HG02885 (cell line): ENCODE measurements at regions not wholly inside any gene's neighbourhood (a gene's known extent, or its start where the extent isn't known, plus 50 kb on each side); places are given as distances from the start of the nearest gene placed in this dataset.

Experiments
- ATAC-seq: cut with Tn5 transposase; IDR thresholded peaks from one replicate; pipeline ENCODE4 v1.9.1; 2021; ENCODE audit warnings: mild to moderate bottlenecking; ENCODE audit not compliant: unreplicated experiment, poor library complexity

GRCh38 chr7:156236936-156237599 lies 403.5 kb upstream of the RNF32 start:
- ATAC-seq, result no peak

DNA sequence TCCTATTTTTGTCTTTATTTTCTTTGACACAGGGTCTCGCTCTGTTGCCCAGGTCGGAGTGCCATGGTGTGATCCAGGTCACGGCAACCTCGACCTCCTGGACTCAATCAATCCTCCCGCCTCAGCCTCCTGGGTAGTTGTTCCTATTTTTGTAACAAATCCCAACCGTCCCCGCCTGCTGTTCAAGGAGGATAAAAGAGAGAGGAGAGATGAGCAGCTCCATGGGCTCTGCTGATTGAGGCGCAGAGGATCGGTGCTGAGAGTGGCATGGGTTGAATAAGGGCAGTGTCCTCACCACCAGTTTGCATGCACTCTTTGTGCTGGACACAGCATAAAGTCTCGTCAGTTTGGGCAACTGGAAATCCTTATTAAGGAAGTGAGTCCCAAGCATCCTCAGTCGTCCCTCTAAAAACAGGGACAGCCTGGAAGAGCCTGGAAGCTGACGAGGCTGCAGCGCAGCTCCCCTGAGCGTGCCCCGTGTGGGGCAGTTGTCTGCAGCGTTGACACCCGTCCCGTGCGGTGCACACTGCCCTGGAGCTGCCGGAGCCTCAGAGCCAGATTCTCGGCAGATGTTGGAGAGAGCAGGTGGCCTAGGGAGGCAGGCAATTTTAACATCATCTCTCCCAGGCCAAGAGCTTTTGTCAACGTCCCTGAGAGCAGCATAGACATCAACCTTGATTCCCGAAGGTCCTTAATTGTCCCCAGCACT lies 404.2 kb upstream of the RNF32 start:
- no peak for ATAC-seq

- ATAC-seq, result no peak
Measured at GRCh38 chr7:156234666-156235494, 405.7 kb upstream of the RNF32 start.

GRCh38 chr7:156234192-156234591 lies 406.4 kb upstream of the RNF32 start:
- no peak for ATAC-seq

DNA sequence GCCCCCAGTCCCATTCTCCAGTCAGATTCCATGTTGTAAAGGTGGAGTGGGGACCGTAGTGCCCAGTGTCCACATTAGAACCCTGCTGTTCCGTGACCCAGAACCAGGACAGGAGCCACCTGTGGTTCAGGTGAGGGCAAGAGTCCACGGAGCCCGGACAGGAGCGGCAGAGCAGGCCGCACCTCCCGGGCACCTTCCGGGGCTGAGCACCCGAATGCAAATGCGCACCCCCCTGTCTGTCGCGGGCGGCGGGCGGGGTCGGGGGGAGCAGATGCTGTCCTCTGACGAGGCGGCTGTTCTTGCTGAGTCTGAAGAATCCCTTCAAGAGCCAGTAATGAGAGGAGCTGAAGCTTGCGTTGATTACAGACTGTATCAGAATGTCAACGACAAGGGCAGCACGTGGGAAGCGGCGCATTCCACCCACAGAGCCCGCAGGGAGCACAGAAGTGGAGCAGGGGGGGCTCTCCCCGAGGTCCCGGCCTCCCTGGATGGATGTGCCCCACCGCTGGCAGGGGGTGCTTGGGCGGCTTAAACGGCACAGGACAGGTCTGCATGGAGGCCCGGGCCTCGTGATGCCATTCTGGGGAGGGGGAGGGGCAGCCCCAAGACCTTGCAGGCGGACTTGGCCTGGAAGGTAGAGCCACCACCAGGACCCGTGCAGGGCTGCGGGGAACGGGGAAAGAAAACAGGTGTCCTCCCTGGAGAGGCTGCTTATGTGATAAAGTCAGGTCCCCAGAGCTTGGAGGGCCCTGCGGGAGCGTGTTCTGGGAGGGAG lies 407.5 kb upstream of the RNF32 start:
- no peak for ATAC-seq

GRCh38 chr7:156230576-156230975 lies 410.0 kb upstream of the RNF32 start:
- ATAC-seq, result no peak

DNA sequence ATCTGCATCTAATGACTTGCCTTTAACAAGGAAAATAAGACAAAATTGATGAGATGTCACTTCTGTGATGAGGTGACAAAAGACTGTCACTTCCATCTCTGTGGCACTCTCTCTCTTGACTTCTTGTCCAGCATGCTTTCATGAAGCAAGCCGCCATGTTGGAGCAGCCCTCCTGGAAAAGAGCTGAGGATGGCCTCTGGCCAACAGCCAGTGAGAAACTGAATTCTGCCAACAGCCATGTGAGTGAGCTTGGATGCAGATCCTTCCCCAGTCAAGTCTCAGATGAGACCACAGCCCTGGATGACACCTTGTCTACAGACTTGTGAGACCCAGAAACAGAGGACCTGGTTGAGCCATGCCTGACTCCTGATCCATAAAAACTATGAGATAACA lies 412.6 kb upstream of the SHH start:
- no peak for ATAC-seq

DNA sequence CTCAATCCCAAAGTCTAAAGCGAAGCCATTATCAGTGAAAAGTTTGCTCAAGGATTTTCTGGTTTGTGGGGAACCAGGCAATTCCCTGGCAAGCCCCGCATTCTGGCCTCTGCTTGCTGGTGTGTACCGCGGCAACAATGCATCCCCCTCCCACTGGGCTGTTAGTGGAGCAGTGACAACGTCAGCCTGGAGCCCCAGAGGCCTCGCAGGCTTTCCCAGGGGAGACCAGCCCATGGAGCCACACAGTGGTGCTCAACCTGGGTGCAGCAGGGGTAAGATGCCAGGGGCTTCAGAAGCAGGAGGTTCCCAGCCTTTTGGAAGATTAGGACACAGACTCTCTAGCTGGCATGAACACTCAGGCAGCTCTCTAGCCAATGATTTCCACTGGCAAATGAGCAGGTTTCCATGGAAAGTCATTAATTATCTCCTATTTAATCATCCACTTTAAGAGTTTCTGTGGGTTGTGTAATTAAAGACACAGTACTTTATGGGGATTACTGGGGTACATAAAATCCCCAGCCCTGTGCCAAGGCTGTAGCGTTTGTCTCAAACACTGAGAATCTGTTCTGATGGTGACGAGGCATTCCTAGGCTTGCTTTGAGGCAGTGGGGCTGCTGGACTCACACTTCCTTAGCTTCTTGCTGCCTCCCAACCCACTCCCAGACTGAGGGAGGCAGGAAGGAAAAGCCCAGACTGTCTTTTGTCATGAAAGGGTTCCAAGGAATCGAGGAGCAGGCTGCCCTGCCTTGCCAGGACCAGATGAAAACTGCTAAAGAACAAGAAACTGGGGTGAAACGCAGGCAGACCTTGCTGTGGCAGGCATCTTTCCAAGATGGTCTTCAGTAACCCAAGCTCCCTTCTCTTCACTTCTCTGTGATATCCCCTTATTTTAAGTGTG lies 411.9 kb upstream of the SHH start:
- no peak for ATAC-seq

- no peak for ATAC-seq
Measured at GRCh38 chr7:156222611-156223010, 410.3 kb upstream of the SHH start.

- no peak for ATAC-seq
Measured at GRCh38 chr7:156222151-156222550, 409.9 kb upstream of the SHH start.

GRCh38 chr7:156220701-156221100 lies 408.4 kb upstream of the SHH start:
- ATAC-seq, result no peak

GRCh38 chr7:156220078-156220605 lies 407.9 kb upstream of the SHH start:
- no peak for ATAC-seq

DNA sequence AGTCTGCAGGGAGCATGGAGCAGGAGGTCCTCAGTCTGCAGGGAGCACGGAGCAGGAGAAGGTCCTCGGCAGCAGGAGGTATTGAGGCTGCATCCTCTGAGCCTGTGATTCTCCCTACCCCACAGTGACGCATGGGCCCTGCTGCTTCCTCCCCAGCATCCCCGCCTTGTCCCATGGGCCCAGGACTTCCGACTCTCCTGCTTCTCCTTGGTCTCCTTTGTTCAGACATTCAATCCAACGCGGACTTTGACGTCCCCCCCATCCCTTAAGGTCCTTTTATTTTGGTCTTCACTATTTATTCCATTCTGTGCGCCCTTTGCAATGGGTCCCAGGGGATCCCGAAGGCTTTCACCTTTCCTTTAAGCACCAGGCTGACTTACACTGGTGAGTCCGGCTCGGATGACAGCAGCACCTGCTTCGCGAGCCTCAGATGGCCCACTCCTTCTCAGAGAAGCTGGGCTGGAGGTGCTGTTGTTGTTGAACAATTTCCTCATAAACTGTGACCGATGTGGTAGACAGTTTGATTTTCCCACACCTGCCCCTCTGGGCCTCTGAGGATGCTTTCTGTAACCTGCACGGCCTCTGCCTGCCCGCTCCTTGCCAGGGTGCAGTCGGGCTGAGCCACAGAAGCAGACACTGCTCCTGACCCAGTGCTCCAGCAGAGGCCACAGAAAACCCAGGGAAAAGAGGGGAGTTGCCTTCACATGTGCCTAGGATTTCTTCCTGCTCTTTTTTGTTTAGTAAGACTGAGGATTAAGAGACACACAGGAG lies 407.2 kb upstream of the SHH start:
- ATAC-seq, result no peak

- ATAC-seq, result no peak
Measured at GRCh38 chr7:156218544-156219306, 406.5 kb upstream of the SHH start.

- ATAC-seq, result no peak
Measured at GRCh38 chr7:156217803-156218202, 405.5 kb upstream of the SHH start.

GRCh38 chr7:156209087-156209486 lies 396.8 kb upstream of the SHH start:
- no peak for ATAC-seq

- ATAC-seq, result no peak
Measured at GRCh38 chr7:156207306-156207705, 395.0 kb upstream of the SHH start.

DNA sequence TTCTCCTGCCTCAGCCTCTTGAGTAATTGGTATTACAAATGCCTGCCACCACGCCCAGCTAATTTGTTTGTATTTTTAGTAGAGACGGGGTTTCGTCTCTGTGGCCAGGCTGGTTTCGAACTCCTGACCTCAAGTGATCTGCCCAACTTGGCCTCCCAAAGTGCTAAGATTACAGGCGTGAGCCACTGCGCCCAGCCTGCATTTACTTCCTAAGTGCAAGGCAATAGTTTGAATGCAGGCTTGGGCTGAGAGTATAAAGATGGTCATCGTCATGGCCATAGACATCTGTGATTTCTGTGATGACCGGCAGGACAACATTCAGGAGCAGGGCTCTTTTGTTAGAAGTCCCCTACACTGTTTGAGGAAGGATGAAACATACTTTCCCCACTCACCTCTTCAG lies 393.9 kb upstream of the SHH start:
- no peak for ATAC-seq
